GM12878 (cell line): ENCODE measurements at regions not wholly inside any gene's neighbourhood (a gene's known extent, or its start where the extent isn't known, plus 50 kb on each side); places are given as distances from the start of the nearest gene placed in this dataset.

ENCODE experiments used
- ATAC-seq: fragments of 200-7000 bp; cut with Tn5 transposase; 3 replicates; pipeline ENCODE4 v1.9.1; 2020; ENCODE audit warnings: mild to moderate bottlenecking, moderate library complexity
- BruUV-seq: library from RNA; stranded (reverse); fragments of 400-500 nt; replicated peaks from 2 replicates; lab custom pipeline; 2021; lab: Mats Ljungman, UMichigan
- CTCF ChIA-PET: fragments of 300-600 bp; sonication (Branson Sonifier 250); formaldehyde crosslinking; extraction: SDS; loops from one replicate; lab custom pipeline; 2021; ENCODE audit warnings: inconsistent platforms; lab: Yijun Ruan, JAX
- POLR2A ChIA-PET: fragments of 350-600 bp; formaldehyde crosslinking; extraction: SDS; loops from one replicate; lab custom pipeline; 2021; ENCODE audit warnings: inconsistent platforms; lab: Charles Lee
- RAD21 ChIA-PET: fragments of 300-600 bp; sonication (Branson Sonifier 250); formaldehyde crosslinking; loops from one replicate; lab custom pipeline; 2023; ENCODE audit warnings: antibody characterized with exemption; ENCODE audit not compliant: unreplicated experiment; lab: Charles Lee
- SMC1A ChIA-PET: fragments of 300-600 bp; sonication (Branson Sonifier 250); formaldehyde crosslinking; loops from one replicate; lab custom pipeline; 2023; ENCODE audit not compliant: unreplicated experiment, uncharacterized antibody; lab: Charles Lee
- DNase-seq: peaks from one replicate; pipeline ENCODE4 v3.0.0-alpha.2; 2011; ENCODE audit warnings: low read depth, low spot score
- FAIRE-seq: peaks from 3 replicates; lab custom pipeline; 2011; peaks lifted over from hg19 to GRCh38; lab: Jason Lieb, UNC
- H2AFZ ChIP-seq: 2 replicates; pipeline ENCODE4 v1.6.0; 2011; ENCODE audit warnings: low read depth, low read length, control low read depth; ENCODE audit not compliant: control insufficient read depth
- H3K27ac ChIP-seq: 2 replicates; pipeline ENCODE4 v1.5.1; 2011; ENCODE audit warnings: control low read depth; ENCODE audit not compliant: control insufficient read depth, insufficient read depth
- H3K27me3 ChIP-seq, 2 experiments: replicated peaks in 1 of 2; 2 replicates each; pipeline versions ENCODE4 v1.6.0 to v1.6.1; 2011; ENCODE audit warnings: low read length in 1 of 2; ENCODE audit not compliant: control insufficient read depth in 2 of 2, insufficient read depth in 2 of 2
- H3K36me3 ChIP-seq, 2 experiments: 2 replicates each; pipeline ENCODE4 v1.5.1; 2011; ENCODE audit warnings: low read length in 1 of 2; ENCODE audit not compliant: control insufficient read depth in 2 of 2, insufficient read depth in 2 of 2
- H3K4me1 ChIP-seq: 2 replicates; pipeline ENCODE4 v1.6.1; 2011; ENCODE audit warnings: mild to moderate bottlenecking, low read length, moderate library complexity, mixed read lengths; ENCODE audit not compliant: control insufficient read depth, insufficient read depth
- H3K4me2 ChIP-seq: 2 replicates; pipeline ENCODE4 v1.6.0; 2011; ENCODE audit warnings: control low read depth; ENCODE audit not compliant: control insufficient read depth, insufficient read depth
- H3K4me3 ChIP-seq: fragments of 200-600 bp; sonication (generic); 2 replicates; pipeline ENCODE4 v1.5.1; 2016
- H3K79me2 ChIP-seq: 2 replicates; pipeline ENCODE4 v1.6.0; 2011; ENCODE audit warnings: low read length; ENCODE audit not compliant: control insufficient read depth, insufficient read depth
- H3K9ac ChIP-seq: 2 replicates; pipeline ENCODE4 v1.8.0; 2011; ENCODE audit warnings: low read length, control low read depth, mixed read lengths; ENCODE audit not compliant: control insufficient read depth, insufficient read depth
- H3K9me3 ChIP-seq: replicated peaks from 3 replicates; pipeline ENCODE4 v1.5.1; 2011; ENCODE audit warnings: mild to moderate bottlenecking, low read length; ENCODE audit not compliant: control insufficient read depth, insufficient read depth
- H4K20me1 ChIP-seq: 2 replicates; pipeline ENCODE4 v1.6.0; 2011; ENCODE audit not compliant: control insufficient read depth, insufficient read depth
- ATF3 ChIP-seq: IDR thresholded peaks from 2 replicates; pipeline ENCODE4 v1.6.1; 2011; ENCODE audit warnings: low read depth, mild to moderate bottlenecking, low read length, moderate library complexity, borderline replicate concordance; ENCODE audit errors: extremely low read depth
- ATF7 ChIP-seq: fragments of 450-650 bp; IDR thresholded peaks from 2 replicates; pipeline ENCODE4 v1.6.1; 2016; ENCODE audit warnings: low read depth, mild to moderate bottlenecking
- CBX5 ChIP-seq: sonication (generic); IDR thresholded peaks from 2 replicates; pipeline ENCODE4 v1.6.1; 2016; ENCODE audit warnings: low read depth, moderate library complexity, mild to moderate bottlenecking, inconsistent platforms
- CEBPZ ChIP-seq: fragments of 150-350 bp; IDR thresholded peaks from 2 replicates; pipeline ENCODE4 v1.6.1; 2016; ENCODE audit warnings: low read depth, low read length
- EGR1 ChIP-seq, 2 experiments: IDR thresholded peaks; 1 replicate in 1 of 2; 2 replicates in 1 of 2; pipeline ENCODE4 v1.6.1; 2011 to 2012; ENCODE audit warnings: low read depth in 2 of 2, low read length in 2 of 2, borderline replicate concordance in 1 of 2, mild to moderate bottlenecking in 1 of 2, moderate library complexity in 1 of 2
- ETV6 ChIP-seq, 2 experiments: fragments of 450-650 bp in 1 of 2; IDR thresholded peaks in 1 of 2; conservative IDR thresholded peaks in 1 of 2; 2 replicates each; pipeline ENCODE4 v1.6.1; 2014; ENCODE audit warnings: antibody characterized with exemption in 1 of 2, borderline replicate concordance in 1 of 2, low read depth in 1 of 2, mild to moderate bottlenecking in 1 of 2, moderate library complexity in 1 of 2
- GABPA ChIP-seq: IDR thresholded peaks from 2 replicates; pipeline ENCODE4 v1.6.1; 2014; ENCODE audit warnings: antibody characterized with exemption, low read depth, mild to moderate bottlenecking, inconsistent platforms
- IRF5 ChIP-seq: fragments of 450-650 bp; IDR thresholded peaks from 2 replicates; pipeline ENCODE4 v1.6.1; 2017; ENCODE audit warnings: borderline replicate concordance
- MLLT1 ChIP-seq: fragments of 450-650 bp; IDR thresholded peaks from 2 replicates; pipeline ENCODE4 v1.6.1; 2016; ENCODE audit warnings: mild to moderate bottlenecking
- SREBF1 ChIP-seq: IDR thresholded peaks from 2 replicates; pipeline ENCODE4 v1.6.1; 2012; ENCODE audit warnings: mild to moderate bottlenecking, low read length
- TAF1 ChIP-seq: IDR thresholded peaks from 2 replicates; pipeline ENCODE4 v1.6.1; 2011; ENCODE audit warnings: mild to moderate bottlenecking, low read depth, low read length, borderline replicate concordance
- TCF12 ChIP-seq: IDR thresholded peaks from 2 replicates; pipeline ENCODE4 v1.6.1; 2011; ENCODE audit warnings: low read depth, mild to moderate bottlenecking, low read length
- ZBED1 ChIP-seq: IDR thresholded peaks from 2 replicates; pipeline ENCODE4 v1.6.1; 2016; ENCODE audit warnings: borderline replicate concordance
- ZNF274 ChIP-seq: IDR thresholded peaks from one replicate; pipeline ENCODE4 v1.8.0; 2011; ENCODE audit not compliant: insufficient read length, insufficient read depth
- ZZZ3 ChIP-seq: IDR thresholded peaks from 2 replicates; pipeline ENCODE4 v1.6.1; 2011; ENCODE audit warnings: low read depth; ENCODE audit not compliant: control insufficient read depth, insufficient read length
- in situ Hi-C: fragments of 300-500 bp; cut with MboI; formaldehyde crosslinking; loops from 9 replicates; pipeline ENCODE4 v1.14.3; 2018; ENCODE audit warnings: mixed read lengths
- intact Hi-C: fragments of 100-400 bp; cut with micrococcal nuclease; formaldehyde crosslinking; loops from one replicate; pipeline ENCODE4 v1.14.2; 2022; ENCODE audit not compliant: unreplicated experiment

- Histone ChIP-seq H3K27ac (no peak overlapping the region), H2AFZ (no peak overlapping the region), H3K4me2 (no peak overlapping the region), H4K20me1 (no peaks in the 10 kb centered on the region), H3K36me3 (no peaks in the 10 kb centered on the region), H3K27me3 (no peaks in the 10 kb centered on the region; a peak in 1 of 4 replicates), H3K4me3 (no peak overlapping the region), H3K9ac (no peak overlapping the region), H3K9me3 (no peaks in the 10 kb centered on the region), H3K79me2 (no peaks in the 10 kb centered on the region), H3K4me1 (no peaks in the 10 kb centered on the region)
- ATAC-seq (no peak), FAIRE-seq (no peak), DNase-seq (no peak)
- in situ Hi-C loops (no loop called here), intact Hi-C loops (no loop called here)
- BruUV-seq = no TSS peak
- POLR2A ChIA-PET = no interaction called here
- CTCF ChIA-PET = no interaction called here
- no peak for TF ChIP-seq CEBPZ
- no peak for TF ChIP-seq ZZZ3
- TF ChIP-seq ATF7 = no peak
- TF ChIP-seq MLLT1 = no peak
- TF ChIP-seq ZBED1 = no peak
- TF ChIP-seq TAF1 = no peak
- TF ChIP-seq ZNF274 = no peak
- TF ChIP-seq ETV6 (conservative IDR thresholded peaks at IDR 0.05 in 1 of 2, IDR thresholded peaks at IDR 0.05 in 1 of 2; ENCODE audit: borderline replicate concordance in 1 of 2, low read depth in 1 of 2) = no peak
- TF ChIP-seq IRF5 = no peak
- no peak for TF ChIP-seq ATF3
- no peak for TF ChIP-seq CBX5
- no peak for TF ChIP-seq GABPA
- no peak for TF ChIP-seq TCF12
- TF ChIP-seq SREBF1 = no peak
- no peak for TF ChIP-seq EGR1 (IDR thresholded peaks at IDR 0.05; ENCODE audit: borderline replicate concordance in 1 of 2, low read depth in 2 of 2, low read length in 2 of 2)
- RAD21 ChIA-PET = no interaction called here
- SMC1A ChIA-PET = no interaction called here
Observed at GRCh38 chr12:70117670-70118069, 125.6 kb upstream of the CNOT2 start.
